ENCODE measurements at regions not wholly inside any gene's neighbourhood (a gene's known extent, or its start where the extent isn't known, plus 50 kb on each side); places are given as distances from the start of the nearest gene placed in this dataset.

DNA sequence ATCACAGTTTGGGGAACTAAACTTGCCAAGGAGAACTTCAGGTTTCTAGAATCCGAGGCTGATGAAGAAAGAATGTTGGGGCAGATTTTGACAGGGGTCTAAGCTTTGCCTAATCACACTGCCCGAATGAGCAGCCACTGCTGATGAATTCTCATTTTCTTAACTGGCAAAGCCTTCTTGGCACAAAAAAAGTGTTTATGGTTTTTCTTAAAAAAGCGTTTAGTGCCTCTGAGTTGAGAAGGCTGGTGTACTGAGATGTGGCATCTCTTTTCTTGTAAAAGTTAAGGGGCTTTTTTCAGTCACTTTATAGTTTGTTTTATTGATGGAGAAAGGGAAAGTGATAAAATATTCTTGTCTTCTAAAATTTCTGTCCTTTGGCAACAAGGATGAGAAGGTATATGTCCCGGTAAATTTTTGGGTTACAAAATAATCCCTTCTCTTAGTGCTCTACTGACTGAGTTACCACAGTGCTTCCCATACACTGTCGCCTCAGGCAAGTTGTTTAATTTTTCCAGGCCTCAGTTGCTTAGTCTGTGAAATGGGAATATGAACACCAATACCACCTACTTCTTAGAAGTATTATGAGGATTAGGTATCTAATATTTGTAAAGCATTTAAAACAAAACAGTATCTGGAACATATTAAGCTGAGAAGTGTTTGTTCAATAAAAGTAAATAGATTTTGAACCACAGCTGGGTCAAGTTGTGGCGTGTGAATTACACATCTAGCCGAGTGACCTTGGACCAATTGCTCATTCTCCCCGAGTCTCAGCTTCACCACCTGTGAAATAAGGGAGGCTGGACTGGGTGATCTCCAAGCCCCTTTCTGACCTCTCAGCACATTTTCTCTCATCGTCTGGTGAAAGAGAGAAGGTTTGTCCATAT is 320.8 kb downstream of the HAPSTR1 start:
- no peak for TF ChIP-seq EZH2 (IDR thresholded peaks at IDR 0.05; ENCODE audit: borderline replicate concordance, low read depth, low read length, poor library complexity, severe bottlenecking)
- TF ChIP-seq, protein P1, sequence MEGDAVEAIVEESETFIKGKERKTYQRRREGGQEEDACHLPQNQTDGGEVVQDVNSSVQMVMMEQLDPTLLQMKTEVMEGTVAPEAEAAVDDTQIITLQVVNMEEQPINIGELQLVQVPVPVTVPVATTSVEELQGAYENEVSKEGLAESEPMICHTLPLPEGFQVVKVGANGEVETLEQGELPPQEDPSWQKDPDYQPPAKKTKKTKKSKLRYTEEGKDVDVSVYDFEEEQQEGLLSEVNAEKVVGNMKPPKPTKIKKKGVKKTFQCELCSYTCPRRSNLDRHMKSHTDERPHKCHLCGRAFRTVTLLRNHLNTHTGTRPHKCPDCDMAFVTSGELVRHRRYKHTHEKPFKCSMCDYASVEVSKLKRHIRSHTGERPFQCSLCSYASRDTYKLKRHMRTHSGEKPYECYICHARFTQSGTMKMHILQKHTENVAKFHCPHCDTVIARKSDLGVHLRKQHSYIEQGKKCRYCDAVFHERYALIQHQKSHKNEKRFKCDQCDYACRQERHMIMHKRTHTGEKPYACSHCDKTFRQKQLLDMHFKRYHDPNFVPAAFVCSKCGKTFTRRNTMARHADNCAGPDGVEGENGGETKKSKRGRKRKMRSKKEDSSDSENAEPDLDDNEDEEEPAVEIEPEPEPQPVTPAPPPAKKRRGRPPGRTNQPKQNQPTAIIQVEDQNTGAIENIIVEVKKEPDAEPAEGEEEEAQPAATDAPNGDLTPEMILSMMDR (conservative IDR thresholded peaks at IDR 0.05; ENCODE audit: low read depth, low read length) = no peak
